PC-3 (cell line): ENCODE measurements at regions not wholly inside any gene's neighbourhood (a gene's known extent, or its start where the extent isn't known, plus 50 kb on each side); places are given as distances from the start of the nearest gene placed in this dataset.
A peak's percentile ranks its signal among the peaks of the same experiment; 100 is the strongest.

ENCODE experiments used
- ATAC-seq: fragments of 200-7000 bp; cut with Tn5 transposase; 2 replicates; pipeline ENCODE4 v1.9.1; 2020; ENCODE audit warnings: mild to moderate bottlenecking, moderate library complexity
- BruUV-seq: library from RNA; stranded (reverse); fragments of 400-500 nt; replicated peaks from 2 replicates; lab custom pipeline; 2021; lab: Mats Ljungman, UMichigan
- CTCF ChIA-PET: fragments of 300-600 bp; sonication (Branson Sonifier 250); formaldehyde crosslinking; loops from one replicate; lab custom pipeline; 2022; ENCODE audit warnings: antibody characterized with exemption; lab: Charles Lee
- POLR2A ChIA-PET: fragments of 300-600 bp; sonication (Branson Sonifier 250); formaldehyde crosslinking; loops from one replicate; lab custom pipeline; 2022; ENCODE audit warnings: antibody characterized with exemption; ENCODE audit not compliant: unreplicated experiment; lab: Charles Lee
- DNase-seq: peaks from one replicate; pipeline ENCODE4 v3.0.0-alpha.2; 2015
- H2AFZ ChIP-seq: fragments of 300-600 bp; sonication (generic); 2 replicates; pipeline ENCODE4 v1.6.0; 2016; ENCODE audit warnings: antibody characterized with exemption, low read length
- H3F3A ChIP-seq: fragments of 300-600 bp; sonication (generic); one replicate; pipeline ENCODE4 v1.6.0; 2017; ENCODE audit warnings: antibody characterized with exemption, low read length, control low read depth, mild to moderate bottlenecking; ENCODE audit not compliant: unreplicated experiment
- H3K27ac ChIP-seq: fragments of 300-600 bp; sonication (generic); 2 replicates; pipeline ENCODE4 v1.5.1; 2016; ENCODE audit warnings: mild to moderate bottlenecking, low read length
- H3K27me3 ChIP-seq: fragments of 300-600 bp; sonication (generic); 2 replicates; pipeline ENCODE4 v1.6.1; 2016; ENCODE audit warnings: low read length, mixed read lengths
- H3K36me3 ChIP-seq: fragments of 300-600 bp; sonication (generic); 2 replicates; pipeline ENCODE4 v1.6.1; 2016; ENCODE audit warnings: low read depth, mixed run types, low read length, mixed read lengths
- H3K4me1 ChIP-seq: fragments of 300-600 bp; sonication (generic); 2 replicates; pipeline ENCODE4 v1.5.1; 2016; ENCODE audit warnings: low read length; ENCODE audit not compliant: insufficient read depth
- H3K4me2 ChIP-seq: fragments of 300-600 bp; sonication (generic); 2 replicates; pipeline ENCODE4 v1.6.0; 2016; ENCODE audit warnings: low read length
- H3K4me3 ChIP-seq: fragments of 300-600 bp; sonication (generic); 2 replicates; pipeline ENCODE4 v1.5.1; 2016; ENCODE audit warnings: mild to moderate bottlenecking, low read length, mixed read lengths
- H3K79me2 ChIP-seq: fragments of 300-600 bp; sonication (generic); 2 replicates; pipeline ENCODE4 v1.6.1; 2017; ENCODE audit warnings: low read length, mixed read lengths
- H3K9ac ChIP-seq: fragments of 300-600 bp; sonication (generic); 2 replicates; pipeline ENCODE4 v1.6.0; 2016; ENCODE audit warnings: mild to moderate bottlenecking, low read length
- H3K9me2 ChIP-seq: fragments of 300-600 bp; sonication (generic); replicated peaks from 2 replicates; pipeline ENCODE4 v1.6.1; 2016; ENCODE audit warnings: mixed run types, low read length, mixed read lengths
- H3K9me3 ChIP-seq: fragments of 300-600 bp; sonication (generic); 2 replicates; pipeline ENCODE4 v1.6.1; 2016; ENCODE audit warnings: low read length, mixed read lengths
- H4K20me1 ChIP-seq: fragments of 300-600 bp; sonication (generic); 2 replicates; pipeline ENCODE4 v1.6.1; 2016; ENCODE audit warnings: low read length, mixed read lengths
- CTCF ChIP-seq: fragments of 300-600 bp; sonication (generic); conservative IDR thresholded peaks from 2 replicates; pipeline ENCODE4 v1.5.1; 2017; ENCODE audit warnings: antibody characterized with exemption, low read depth, mild to moderate bottlenecking, low read length
- EZH2 ChIP-seq: fragments of 300-600 bp; sonication (generic); IDR thresholded peaks from one replicate; pipeline ENCODE4 v1.6.1; 2017; ENCODE audit warnings: antibody characterized with exemption, mild to moderate bottlenecking, low read length; ENCODE audit not compliant: unreplicated experiment
- EZH2phosphoT487 ChIP-seq: fragments of 300-600 bp; sonication (generic); IDR thresholded peaks from 2 replicates; pipeline ENCODE4 v1.6.1; 2018; ENCODE audit warnings: mild to moderate bottlenecking, antibody characterized with exemption, low read length, borderline replicate concordance
- intact Hi-C: fragments of 100-400 bp; cut with micrococcal nuclease; formaldehyde crosslinking; loops from 2 replicates; pipeline ENCODE4 v1.9.0; 2023

- Histone ChIP-seq H3K79me2 (no peaks in the 10 kb centered on the region), H3K4me2 (no peak overlapping the region), H3K27me3 (no peaks in the 10 kb centered on the region), H3K9me3 (peaks cover 14% of the 10 kb centered on the region), H4K20me1 (no peaks in the 10 kb centered on the region), H2AFZ (no peak overlapping the region), H3F3A (no peaks in the 10 kb centered on the region), H3K9me2 (no peaks in the 10 kb centered on the region), H3K36me3 (peaks cover 14% of the 10 kb centered on the region; the same call in 1 of the 2 replicates), H3K9ac (no peak overlapping the region), H3K27ac (no peak overlapping the region), H3K4me1 (no peaks in the 10 kb centered on the region), H3K4me3 (no peak overlapping the region)
- BruUV-seq: no TSS peak
- TF ChIP-seq EZH2phosphoT487 (no peak), EZH2 (no peak), CTCF (peak; percentile 77)
- ChIA-PET CTCF (no interaction called here), POLR2A (no interaction called here)
- DNase-seq (no peak), ATAC-seq (no peak)
- intact Hi-C loops: no loop called here
Measured at GRCh38 chr11:70942593-70942992, 309.8 kb downstream of the SHANK2 start.

- BruUV-seq: no TSS peak
- H3K27ac ChIP-seq: no peak overlapping the region
- H3K9me2 ChIP-seq: no peaks in the 10 kb centered on the region
- H3K36me3 ChIP-seq: peaks cover 14% of the 10 kb centered on the region; the same call in 1 of the 2 replicates
- POLR2A ChIA-PET: no interaction called here
- H3K4me1 ChIP-seq: no peaks in the 10 kb centered on the region
- H3K27me3 ChIP-seq: no peaks in the 10 kb centered on the region
- DNase-seq: no peak
- H2AFZ ChIP-seq: no peak overlapping the region
- no peaks in the 10 kb centered on the region for H4K20me1 ChIP-seq
- no peaks in the 10 kb centered on the region for H3K79me2 ChIP-seq
- CTCF ChIA-PET: no interaction called here
- no peak overlapping the region for H3K4me2 ChIP-seq
- intact Hi-C loops: no loop called here
- H3K4me3 ChIP-seq: no peak overlapping the region
- H3K9ac ChIP-seq: no peak overlapping the region
- peaks cover 14% of the 10 kb centered on the region for H3K9me3 ChIP-seq
- ATAC-seq: no peak
- H3F3A ChIP-seq: no peaks in the 10 kb centered on the region
- TF ChIP-seq CTCF (no peak), EZH2phosphoT487 (no peak), EZH2 (no peak)
Measured at GRCh38 chr11:70944141-70944540, 308.2 kb downstream of the SHANK2 start.

GRCh38 chr11:70944636-70945035 is 307.7 kb downstream of the SHANK2 start:
- CTCF ChIA-PET: no interaction called here
- ATAC-seq: no peak
- no peak overlapping the region for H3K4me2 ChIP-seq
- H3K36me3 ChIP-seq: peaks cover 14% of the 10 kb centered on the region; the same call in 1 of the 2 replicates
- H3K4me3 ChIP-seq: no peak overlapping the region
- no peaks in the 10 kb centered on the region for H3F3A ChIP-seq
- H3K79me2 ChIP-seq: no peaks in the 10 kb centered on the region
- DNase-seq: no peak
- peaks cover 14% of the 10 kb centered on the region for H3K9me3 ChIP-seq
- intact Hi-C loops: no loop called here
- no peaks in the 10 kb centered on the region for H3K27me3 ChIP-seq
- H3K9me2 ChIP-seq: no peaks in the 10 kb centered on the region
- no TSS peak for BruUV-seq
- H3K27ac ChIP-seq: no peak overlapping the region
- no peak overlapping the region for H2AFZ ChIP-seq
- H4K20me1 ChIP-seq: no peaks in the 10 kb centered on the region
- no peak overlapping the region for H3K9ac ChIP-seq
- POLR2A ChIA-PET: no interaction called here
- H3K4me1 ChIP-seq: no peaks in the 10 kb centered on the region
- TF ChIP-seq EZH2 (no peak), EZH2phosphoT487 (no peak), CTCF (peak; percentile 49; the same call in 1 of the 2 replicates)
